CD1c-positive myeloid dendritic cell (primary cell): ENCODE measurements at regions not wholly inside any gene's neighbourhood (a gene's known extent, or its start where the extent isn't known, plus 50 kb on each side); places are given as distances from the start of the nearest gene placed in this dataset.

ENCODE experiments used
- DNase-seq: peaks from one replicate; pipeline ENCODE4 v3.0.0-alpha.2; 2016; ENCODE audit errors: extremely low spot score

DNA sequence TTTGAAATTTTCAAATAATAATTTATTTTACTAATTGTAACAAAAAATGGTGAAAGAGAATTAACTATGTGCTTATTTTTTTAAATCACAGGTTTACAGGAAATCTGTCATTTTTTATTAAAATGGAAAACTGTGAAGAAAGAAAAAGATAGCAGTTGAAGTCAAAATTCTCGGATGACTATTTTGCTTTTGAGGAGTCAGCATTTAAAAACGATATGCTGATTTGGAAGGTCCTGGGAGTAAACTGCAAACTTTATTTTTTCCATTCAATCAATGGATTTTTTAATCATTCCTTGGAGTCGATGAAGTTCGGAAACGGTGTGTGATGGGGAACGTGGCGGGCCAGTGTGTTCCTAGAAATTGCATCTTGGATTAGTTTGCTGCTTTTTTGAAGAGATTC is 258.9 kb upstream of the NAV3 start:
- no peak for DNase-seq

DNA sequence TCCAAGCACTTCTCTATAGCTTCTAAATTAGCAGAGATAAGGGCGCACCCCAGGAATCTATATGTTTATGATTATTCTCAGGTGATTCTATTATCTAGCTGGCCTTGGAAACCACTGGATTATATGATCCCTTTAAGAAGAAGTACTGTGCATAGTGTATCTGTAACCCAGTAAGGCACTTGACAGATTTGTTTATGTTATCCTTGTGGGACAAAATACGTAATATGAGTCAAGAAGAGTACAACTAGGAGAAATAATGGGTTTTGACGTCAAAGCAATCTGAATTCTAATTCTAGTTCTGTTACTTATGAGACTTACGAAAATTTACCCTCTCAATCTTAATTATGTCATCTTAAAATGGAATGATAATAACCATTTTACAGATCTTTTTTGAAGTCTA is 259.6 kb upstream of the NAV3 start:
- no peak for DNase-seq

DNA sequence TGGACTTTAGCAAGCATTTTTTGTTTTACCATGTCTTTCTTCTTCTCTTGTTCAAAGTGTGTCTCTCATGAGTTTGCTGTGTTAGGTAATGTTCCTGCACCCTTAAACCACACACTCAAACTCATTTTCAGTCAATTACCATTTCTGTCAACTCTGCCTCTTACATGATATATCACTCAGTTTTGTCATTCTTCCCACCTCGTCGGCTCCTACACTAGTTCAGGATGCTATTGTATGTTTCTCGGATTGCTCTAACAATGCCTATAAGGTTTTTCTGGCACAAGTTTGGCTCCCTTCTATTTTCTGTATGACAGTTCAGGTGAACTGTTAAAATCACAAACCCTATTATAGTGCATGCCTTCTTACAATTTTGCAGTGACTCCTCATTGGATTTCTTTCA is 260.8 kb upstream of the NAV3 start:
- DNase-seq, result no peak

DNA sequence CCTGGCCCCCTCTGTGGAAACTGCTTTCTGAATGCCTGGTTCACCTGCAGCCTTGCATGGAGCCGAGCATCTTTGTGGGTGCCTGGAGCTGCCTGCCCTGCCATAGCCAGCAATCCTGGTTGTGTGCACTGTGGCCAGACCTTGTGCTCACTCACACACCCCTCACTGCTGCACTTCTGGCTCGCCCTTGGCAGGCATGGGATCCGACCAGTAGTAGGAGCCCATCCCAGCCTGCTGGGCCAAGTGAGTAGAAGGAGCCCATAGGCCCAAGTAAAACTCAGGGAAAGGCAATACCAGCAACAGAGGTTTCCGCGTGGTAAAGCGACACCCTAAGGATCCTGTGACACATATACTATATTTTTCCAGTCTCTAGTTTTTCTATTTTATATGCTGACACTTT is 270.0 kb upstream of the NAV3 start:
- no peak for DNase-seq

DNA sequence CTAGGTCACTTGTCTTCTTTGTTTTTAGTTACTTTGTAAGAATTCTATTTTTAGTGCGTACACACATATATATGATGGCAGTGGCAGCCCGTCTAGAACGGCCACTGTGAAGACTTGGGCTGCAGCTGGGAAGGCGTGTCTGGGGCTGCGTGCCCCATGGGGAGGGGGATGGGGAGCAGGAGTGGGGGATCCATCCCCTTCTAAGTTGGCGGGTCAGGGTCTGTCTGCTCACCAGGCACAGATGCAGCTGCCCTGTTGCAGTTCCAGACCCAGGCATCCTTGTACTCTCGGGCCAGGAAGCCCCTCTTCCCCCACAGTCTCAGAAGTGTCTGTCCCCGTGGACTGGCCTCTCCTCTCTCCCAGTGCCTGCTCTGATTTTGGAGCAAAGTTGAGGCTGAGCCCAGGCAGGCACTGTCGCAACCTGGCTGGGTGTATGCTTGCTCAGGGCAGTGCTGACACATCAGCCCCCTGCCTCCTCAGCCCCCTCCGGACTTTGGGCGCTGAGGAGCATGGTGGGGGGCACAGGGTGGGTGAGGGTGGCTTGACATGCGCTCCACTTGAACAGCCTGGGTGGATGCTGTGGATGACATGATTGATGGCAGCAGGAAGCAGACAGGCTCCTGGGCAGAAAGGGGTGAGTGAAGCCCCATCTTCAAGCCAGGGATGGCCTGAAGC is 271.2 kb upstream of the NAV3 start:
- no peak for DNase-seq

DNA sequence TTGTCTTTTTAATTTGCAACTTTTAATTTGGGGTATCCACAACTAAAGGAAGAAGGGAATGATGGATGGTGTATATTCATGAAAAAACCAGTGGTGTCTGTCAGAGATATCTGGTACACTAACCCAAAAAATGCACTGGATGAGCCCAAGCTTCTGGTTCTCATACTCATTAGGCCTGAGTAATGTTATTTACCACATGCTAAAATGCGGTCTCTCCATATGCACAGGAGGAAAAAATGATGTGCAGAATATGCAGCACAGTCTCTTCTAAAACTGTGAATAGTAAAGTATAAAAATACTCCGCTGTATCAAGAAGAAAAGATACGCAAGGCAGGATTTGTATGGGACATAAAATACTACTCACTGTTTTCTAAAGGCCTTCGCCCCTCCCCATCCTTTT is 275.6 kb upstream of the NAV3 start:
- DNase-seq, result no peak

DNA sequence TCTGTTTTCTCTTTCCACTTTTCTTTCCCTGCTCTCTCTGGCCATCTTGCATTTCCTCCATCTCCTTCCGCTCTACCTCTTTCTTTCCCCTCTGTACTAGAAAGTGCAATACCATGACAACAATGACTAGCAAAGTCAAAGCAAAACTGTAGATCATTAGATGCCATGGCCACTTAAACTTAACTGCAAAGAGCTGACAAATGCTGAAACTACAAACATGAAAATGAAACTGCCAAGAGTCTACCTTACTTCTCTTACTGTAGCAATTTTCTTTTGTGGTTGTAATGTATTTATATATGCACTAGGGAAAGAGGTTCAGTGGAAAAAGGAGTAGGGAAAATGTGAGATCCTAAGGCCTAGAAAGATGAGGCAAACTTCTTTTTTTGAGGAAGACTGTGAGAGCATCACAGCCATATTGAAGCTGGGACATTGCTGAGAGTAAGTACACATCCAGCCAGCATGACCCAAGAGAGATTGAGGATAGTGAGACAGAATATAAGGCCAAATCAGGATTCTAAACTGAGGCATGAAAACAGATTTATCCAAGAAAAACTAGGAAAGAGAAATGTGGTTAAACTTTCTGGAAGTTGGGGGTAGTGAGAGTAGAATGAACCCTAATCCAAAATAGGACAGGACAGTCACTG is 276.6 kb upstream of the NAV3 start:
- no peak for DNase-seq

DNA sequence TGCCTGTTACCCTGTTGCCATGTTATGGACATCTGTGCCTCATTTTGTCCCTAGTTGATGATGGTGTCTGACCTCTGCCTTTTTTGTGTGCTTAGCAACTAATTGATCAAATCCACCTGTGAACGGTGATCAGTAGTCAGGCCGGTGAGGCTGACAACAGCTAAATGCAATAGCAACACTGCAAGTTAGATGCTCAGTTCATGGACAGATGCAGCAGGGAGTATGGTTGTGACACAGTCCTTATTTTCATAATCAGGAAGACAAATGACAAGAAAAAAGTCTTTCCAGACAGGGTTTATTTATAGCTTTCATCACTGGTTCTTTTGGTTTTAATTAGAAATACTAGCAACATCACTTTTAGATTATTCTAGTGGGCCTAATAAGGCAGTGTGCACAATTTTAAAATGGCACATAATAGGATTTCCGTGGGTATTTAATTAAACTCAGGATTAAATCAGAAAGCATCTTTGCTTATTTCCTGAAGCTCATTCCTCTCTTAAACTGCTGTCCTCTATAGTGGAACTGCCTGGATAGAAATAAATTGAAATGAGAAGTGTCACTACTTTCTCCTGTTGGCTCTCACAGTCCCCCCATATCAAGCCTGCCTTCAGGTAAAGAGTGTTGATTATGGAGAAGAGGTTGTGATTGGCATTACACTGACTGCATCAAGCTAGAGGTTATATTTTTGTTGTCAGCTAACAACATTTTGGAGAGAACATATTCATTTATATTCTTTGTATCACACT is 281.1 kb upstream of the NAV3 start:
- no peak for DNase-seq

DNA sequence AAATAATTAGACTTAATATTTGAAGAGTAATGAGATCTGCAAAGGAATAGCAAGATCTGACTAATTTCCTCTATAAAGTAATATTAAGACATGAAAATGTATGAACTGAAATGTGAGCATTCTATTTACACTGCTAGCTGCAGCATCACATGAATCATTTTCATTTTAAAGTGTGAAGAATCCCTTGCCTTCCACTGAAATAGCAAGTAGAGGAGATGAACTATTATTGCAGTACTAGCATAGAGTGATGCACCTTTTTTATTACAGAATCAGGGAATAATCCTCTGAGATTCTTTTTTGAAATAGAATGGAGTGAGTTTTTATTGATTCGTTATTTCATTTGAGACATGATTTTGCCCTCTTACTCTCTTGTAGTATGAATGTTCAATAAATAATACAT is 281.9 kb upstream of the NAV3 start:
- no peak for DNase-seq

DNA sequence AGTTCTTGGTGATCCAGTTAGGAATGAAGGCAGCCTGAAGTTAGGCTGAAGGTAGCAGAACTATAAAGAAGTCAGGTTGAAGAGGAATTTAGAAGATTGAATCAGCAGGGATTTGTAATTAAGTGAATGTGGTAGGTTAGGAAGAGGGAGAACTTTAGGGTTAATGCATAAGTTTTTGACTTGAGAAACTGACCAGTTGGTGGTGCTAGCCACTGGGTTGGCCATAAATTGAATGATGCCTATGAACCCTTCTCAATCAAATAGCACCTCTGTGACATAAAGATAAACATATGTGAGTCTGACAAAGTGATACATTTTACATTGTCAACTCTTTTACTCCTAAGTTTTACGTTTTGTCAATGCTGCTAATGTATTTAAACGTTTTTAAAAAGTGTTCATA is 290.6 kb upstream of the NAV3 start:
- no peak for DNase-seq

DNA sequence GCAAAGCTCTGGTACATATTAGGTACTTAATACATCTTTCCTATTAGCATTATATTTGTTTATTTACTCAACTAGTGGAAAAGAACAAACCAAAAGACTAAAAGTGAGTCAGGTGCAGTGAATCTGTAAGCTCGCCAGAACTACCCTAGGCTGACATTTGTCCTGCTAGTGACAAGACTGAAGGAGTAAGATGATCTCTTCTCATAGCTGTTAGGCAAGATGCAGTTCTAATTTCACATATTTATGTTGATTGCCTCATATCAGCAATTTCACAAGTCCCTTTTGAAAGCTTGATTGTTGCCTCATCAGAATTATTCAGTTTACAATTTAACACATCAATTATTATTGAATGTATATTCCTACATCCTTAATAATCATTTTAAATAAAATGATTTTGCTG is 293.0 kb upstream of the NAV3 start:
- DNase-seq, result no peak

DNA sequence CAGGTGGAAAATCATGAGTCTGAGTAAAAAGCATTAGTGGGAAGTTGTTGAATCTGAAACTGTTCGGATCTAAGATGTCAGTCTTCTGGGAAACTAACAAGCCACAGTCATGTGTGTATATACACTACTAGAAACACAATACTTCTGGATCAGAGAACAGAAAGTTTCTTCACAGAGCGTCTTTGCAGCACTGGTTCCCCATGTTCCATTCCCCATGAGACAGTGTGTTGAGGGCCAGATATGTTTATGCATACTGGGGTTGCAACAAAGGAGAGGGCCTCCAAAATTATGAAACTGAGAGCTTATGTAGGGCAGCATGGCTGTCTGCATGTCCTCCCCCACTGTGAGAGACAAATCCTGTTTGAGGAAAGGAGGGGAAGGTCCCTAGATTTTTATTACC is 295.0 kb upstream of the NAV3 start:
- no peak for DNase-seq

DNA sequence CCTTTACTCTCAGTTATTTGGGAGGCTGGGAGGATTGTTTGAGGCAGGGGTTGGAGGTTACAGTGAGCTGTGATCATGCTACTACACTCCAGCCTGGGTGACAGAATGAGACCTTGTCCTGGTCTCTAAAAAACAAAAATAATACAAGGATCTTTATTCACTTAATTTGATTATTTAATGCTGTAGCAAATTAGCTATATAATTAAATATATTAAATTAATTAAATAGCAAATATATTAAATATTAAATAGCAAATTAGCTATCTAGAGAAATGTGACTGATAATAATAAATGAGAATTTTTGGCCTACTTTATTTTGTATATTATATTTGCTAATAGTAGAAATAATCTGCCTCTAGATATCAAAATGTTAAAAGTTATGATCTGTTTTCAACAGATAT is 298.8 kb upstream of the NAV3 start:
- DNase-seq, result no peak

DNA sequence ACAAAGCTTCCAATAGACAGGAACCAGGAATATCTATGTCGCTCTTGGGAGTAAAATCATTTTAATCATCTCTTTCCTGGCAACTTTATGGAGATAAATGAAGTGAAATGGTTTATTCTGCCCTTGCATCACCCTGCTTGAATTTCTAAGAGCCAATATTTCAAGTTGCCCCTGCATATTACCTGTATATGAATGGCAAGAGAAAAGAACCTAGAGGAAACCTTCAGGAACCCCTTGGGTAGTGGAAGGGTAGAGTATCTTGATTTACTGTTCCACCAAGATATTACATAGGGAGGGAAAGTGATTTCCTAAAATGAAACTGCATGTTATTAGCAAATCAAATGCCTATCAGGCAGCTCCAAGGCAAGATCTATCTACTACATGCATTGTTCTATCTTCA is 308.4 kb upstream of the NAV3 start:
- DNase-seq, result no peak

DNA sequence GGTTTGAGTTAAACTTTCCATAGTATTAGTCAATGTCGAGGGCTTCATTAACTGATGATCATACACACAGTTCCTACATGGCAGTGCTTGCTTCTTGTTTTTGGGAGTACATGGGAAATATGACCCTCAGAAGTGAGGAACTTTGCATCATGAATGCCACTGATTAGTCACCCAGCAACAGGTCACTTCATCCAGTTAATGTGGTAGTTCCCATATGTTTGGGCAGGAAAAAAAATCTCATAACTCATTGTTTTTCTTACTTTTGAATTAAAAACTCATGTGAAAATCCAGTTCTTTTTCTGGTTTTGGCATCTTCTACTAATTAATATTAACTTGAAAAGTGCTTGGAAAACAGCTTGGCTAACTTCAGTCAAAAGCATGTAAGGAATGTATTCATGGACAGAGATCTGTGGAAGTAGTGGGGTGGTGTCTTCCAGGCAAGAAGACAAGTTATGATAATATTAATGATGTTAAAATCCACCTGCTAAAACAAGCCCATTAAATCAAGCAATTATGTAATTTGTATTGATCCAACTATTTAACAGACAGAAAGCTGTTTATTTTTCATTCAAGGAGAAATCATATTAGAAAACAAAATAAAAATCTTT is 309.1 kb upstream of the NAV3 start:
- no peak for DNase-seq

DNA sequence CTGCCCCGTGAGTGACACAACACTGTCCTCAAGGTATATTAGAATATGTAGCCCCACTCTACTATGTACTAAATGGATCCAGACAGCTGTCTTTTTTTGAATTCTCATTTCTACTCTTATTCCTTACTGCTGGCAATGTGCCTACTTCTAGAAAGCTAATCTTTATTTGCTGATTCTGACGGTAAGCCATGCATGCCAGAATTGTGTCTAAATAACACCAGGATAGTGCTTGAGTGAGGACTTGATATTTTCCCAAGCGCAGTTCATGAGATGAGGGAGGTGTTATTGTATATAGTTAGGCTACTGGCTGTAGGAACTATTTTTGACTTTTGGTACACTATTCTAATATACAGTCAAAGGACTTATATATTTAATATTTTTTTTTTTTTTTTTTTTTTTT is 316.2 kb upstream of the NAV3 start:
- DNase-seq, result no peak

DNA sequence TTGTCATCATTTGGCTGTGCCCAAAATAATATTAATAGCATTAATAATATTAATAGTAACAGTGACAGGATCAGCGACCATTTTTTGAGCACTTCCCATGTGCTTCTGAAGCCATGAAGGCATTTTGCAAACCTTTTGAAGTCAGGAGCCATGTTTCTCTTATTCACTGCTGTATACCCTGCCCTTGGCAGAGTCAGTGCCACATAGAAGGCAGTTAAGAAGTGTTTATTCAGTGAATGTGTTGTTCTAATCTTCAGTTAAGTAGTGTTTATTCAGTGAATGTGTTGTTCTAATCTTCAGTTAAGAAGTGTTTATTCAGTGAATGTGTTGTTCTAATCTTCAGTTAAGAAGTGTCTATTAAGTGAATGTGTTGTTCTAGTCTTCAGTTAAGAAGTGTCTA is 319.7 kb upstream of the NAV3 start:
- no peak for DNase-seq

DNA sequence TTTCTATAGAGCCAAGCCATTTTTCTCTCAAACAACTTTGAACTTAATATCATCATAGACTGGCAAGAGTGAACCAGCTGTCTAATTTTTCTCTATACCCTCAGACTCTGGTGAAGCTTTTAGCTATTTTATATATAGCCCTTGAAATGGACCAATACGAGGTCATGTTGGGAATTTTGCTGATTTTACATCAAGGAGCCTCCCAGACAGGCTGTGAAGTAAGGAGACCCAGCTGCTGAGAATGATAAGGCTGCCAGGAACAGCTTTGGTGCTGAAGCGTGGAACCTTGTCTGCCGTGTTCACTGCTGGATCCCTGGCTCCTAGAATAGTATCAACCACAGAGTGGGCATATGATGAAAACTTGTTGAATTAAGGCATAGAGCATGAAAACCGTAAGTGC is 326.2 kb upstream of the NAV3 start:
- no peak for DNase-seq

DNA sequence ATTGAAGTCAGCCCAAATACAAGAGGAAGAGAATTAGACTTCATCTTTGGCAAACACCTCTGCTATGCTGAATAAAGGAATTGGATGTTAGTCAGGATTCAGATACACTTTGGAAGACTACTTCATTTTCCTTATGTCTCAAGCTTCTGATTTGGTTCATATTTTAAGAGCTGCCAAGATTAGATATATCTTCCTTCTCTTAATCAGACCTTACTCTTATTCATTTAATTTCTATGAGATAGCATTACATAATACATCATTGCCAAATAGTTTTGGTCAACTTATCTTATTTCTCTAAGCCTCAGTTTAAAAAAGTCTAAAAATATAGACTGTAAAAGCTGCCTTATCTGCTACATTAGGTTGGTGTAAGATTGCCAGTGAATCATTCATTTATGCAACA is 330.6 kb upstream of the NAV3 start:
- no peak for DNase-seq

DNA sequence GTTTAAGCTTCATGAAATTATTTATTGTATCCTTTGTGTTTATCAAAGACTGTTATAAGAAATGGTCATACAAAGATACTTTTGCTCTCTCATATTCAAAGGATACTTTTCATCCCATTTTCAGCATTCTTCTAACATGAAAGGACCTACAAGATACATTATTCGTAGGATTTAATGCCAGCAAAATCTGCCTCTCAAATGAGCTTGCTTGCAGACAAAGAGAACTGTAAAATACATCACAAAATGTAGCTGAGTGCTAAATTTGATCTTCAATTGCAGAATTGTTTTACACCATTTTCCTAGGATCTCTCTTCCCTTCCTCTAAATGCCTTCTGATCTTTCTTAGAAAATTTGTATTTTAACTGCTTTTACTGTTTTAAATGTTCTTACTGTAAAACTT is 333.0 kb upstream of the NAV3 start:
- no peak for DNase-seq

DNA sequence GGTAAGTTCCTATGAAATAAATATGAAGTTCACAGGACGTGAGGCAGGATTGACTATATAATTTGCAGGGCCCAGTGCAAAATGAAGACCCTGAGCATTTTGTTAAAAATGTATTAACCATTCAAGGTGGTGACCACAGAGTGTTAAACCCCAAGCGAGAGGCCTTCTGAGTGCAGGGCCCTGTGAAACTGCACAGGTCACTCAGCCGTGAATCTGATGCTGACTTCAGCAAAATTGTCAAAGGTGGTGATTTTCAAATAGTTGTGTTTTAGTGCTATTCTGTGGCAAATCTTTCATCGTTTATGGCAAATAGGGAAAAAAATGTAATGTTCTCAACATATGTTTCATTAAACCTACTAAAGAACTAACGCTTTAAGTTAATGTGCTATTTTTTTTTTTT is 334.0 kb upstream of the NAV3 start:
- DNase-seq, result no peak

DNA sequence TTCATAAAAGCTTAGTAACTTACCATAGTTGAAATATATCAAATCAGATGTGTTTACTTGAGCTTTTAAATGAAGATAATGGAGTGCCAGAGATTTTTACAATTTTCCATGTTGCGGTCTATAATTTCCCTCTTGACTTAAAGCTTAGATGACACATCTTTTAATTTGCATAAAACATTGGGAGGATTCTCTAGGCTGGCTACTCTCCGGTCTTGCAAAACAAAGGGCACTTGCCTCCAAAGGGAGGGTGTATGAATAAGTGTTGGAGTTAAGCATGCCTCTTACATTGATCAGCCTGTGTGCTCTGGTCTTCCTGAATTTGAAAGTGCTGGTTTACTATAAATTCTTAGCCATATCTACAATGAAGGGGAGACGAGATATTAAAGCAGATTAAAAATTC is 336.4 kb upstream of the NAV3 start:
- no peak for DNase-seq
